ENCODE measurements at regions not wholly inside any gene's neighbourhood (a gene's known extent, or its start where the extent isn't known, plus 50 kb on each side); places are given as distances from the start of the nearest gene placed in this dataset.
"Not testable (repeated sequence)": the region's sequence is repeated elsewhere in the genome, so short reads cannot be mapped to it uniquely, and the experiment has no call there.

- DNase-seq (ENCODE audit: low spot score): no peak
Observed at GRCh38 chr10:56449770-56450169, 88.7 kb upstream of the ZWINT start.

DNA sequence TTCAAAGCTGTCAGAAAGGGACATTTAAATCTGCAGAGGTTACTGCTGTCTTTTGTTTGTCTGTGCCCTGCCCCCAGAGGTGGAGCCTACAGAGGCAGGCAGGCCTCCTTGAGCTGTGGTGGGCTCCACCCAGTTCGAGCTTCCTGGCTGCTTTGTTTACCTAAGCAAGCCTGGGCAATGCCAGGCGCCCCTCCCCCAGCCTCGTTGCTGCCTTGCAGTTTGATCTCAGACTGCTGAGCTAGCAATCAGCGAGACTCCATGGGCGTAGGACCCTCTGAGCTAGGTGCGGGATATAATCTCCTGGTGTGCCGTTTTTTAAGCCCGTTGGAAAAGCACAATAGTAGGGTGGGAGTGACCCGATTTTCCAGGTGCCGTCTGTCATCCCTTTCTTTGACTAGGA, 86.6 kb upstream of the ZWINT start:
- DNase-seq (ENCODE audit: low spot score): not testable (repeated sequence)

- DNase-seq (ENCODE audit: low spot score): not testable (repeated sequence)
Observed at GRCh38 chr10:56441337-56441736, 80.3 kb upstream of the ZWINT start.
